Keratinocyte (primary cell): ENCODE measurements at regions not wholly inside any gene's neighbourhood (a gene's known extent, or its start where the extent isn't known, plus 50 kb on each side); places are given as distances from the start of the nearest gene placed in this dataset.

Source experiments
- EZH2 ChIP-seq: IDR thresholded peaks from one replicate; pipeline ENCODE4 v1.6.1; 2012; ENCODE audit warnings: inconsistent platforms, mild to moderate bottlenecking, low read length, moderate library complexity
- TF ChIP-seq, protein P1 (sequence below), 3 experiments: IDR thresholded peaks in 1 of 3; conservative IDR thresholded peaks in 1 of 3; optimal IDR thresholded peaks in 1 of 3; 2 replicates in 2 of 3; 3 replicates in 1 of 3; pipeline versions ENCODE3 to v1.5.1; 2011; ENCODE audit warnings: low read length in 3 of 3, mild to moderate bottlenecking in 3 of 3, moderate library complexity in 2 of 3, control low read depth in 1 of 3, inconsistent platforms in 1 of 3; ENCODE audit not compliant: insufficient read depth in 2 of 3; ENCODE audit errors: extremely low read depth in 1 of 3

DNA sequence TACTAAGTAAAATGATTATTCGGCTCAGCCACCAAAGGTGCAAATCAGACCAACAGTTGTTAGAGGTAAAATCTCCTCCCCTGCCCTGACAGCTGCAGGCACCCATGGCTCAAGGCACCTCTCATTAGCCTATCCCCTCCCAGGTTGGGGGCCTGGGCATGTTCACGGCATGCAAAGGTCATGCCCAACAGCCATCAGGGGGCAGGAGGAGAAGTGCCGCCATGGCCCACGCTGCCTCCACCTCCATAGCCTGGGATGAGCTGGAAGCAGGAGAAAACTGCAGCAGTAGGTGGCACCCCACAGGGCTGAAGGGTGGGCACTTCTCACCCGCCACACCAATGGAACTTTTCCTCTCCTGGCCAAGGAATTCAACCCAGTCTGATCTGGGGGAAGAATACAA lies 146.4 kb upstream of the COX10 start:
- TF ChIP-seq, protein P1, sequence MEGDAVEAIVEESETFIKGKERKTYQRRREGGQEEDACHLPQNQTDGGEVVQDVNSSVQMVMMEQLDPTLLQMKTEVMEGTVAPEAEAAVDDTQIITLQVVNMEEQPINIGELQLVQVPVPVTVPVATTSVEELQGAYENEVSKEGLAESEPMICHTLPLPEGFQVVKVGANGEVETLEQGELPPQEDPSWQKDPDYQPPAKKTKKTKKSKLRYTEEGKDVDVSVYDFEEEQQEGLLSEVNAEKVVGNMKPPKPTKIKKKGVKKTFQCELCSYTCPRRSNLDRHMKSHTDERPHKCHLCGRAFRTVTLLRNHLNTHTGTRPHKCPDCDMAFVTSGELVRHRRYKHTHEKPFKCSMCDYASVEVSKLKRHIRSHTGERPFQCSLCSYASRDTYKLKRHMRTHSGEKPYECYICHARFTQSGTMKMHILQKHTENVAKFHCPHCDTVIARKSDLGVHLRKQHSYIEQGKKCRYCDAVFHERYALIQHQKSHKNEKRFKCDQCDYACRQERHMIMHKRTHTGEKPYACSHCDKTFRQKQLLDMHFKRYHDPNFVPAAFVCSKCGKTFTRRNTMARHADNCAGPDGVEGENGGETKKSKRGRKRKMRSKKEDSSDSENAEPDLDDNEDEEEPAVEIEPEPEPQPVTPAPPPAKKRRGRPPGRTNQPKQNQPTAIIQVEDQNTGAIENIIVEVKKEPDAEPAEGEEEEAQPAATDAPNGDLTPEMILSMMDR (optimal IDR thresholded peaks at IDR 0.05 in 1 of 3, IDR thresholded peaks at IDR 0.05 in 1 of 3, conservative IDR thresholded peaks at IDR 0.05 in 1 of 3; ENCODE audit: extremely low read depth in 1 of 3, insufficient read depth in 2 of 3, low read length in 3 of 3), result no peak
- TF ChIP-seq EZH2, result no peak
